NT2/D1 (cell line): ENCODE measurements at regions not wholly inside any gene's neighbourhood (a gene's known extent, or its start where the extent isn't known, plus 50 kb on each side); places are given as distances from the start of the nearest gene placed in this dataset.

Experiments used
- DNase-seq: peaks from one replicate; pipeline ENCODE4 v3.0.0-alpha.2; 2011; ENCODE audit warnings: low read depth, low spot score
- H3K27me3 ChIP-seq: 2 replicates; pipeline ENCODE4 v1.6.0; 2011; ENCODE audit warnings: mild to moderate bottlenecking; ENCODE audit not compliant: insufficient read length, insufficient read depth
- H3K36me3 ChIP-seq: 2 replicates; pipeline ENCODE4 v1.6.1; 2011; ENCODE audit warnings: mild to moderate bottlenecking, low read length, mixed read lengths; ENCODE audit not compliant: insufficient read depth, insufficient read length
- H3K4me1 ChIP-seq: 2 replicates; pipeline ENCODE4 v1.5.1; 2011; ENCODE audit not compliant: insufficient read depth, insufficient read length
- H3K4me3 ChIP-seq: 2 replicates; pipeline ENCODE4 v1.5.1; 2011; ENCODE audit warnings: low read depth; ENCODE audit not compliant: insufficient read length
- H3K9ac ChIP-seq: 2 replicates; pipeline ENCODE4 v1.6.0; 2011; ENCODE audit warnings: low read depth; ENCODE audit not compliant: insufficient read length
- H3K9me3 ChIP-seq: 2 replicates; pipeline ENCODE4 v1.5.1; 2011; ENCODE audit warnings: mild to moderate bottlenecking, low read length; ENCODE audit not compliant: insufficient read depth
- SUZ12 ChIP-seq: IDR thresholded peaks from 2 replicates; pipeline ENCODE4 v1.6.1; 2011; ENCODE audit not compliant: insufficient read length, insufficient read depth; ENCODE audit errors: extremely low read depth
- YY1 ChIP-seq: IDR thresholded peaks from 2 replicates; pipeline ENCODE4 v1.6.1; 2011; ENCODE audit not compliant: insufficient read length, insufficient read depth
- ZNF274 ChIP-seq: IDR thresholded peaks from 2 replicates; pipeline ENCODE4 v1.6.1; 2011; ENCODE audit warnings: mild to moderate bottlenecking, low read depth, low read length

GRCh38 chr18:57965246-57965645 lies 78.8 kb upstream of the NEDD4L start:
- H3K4me1 ChIP-seq: no peaks in the 10 kb centered on the region
- H3K4me3 ChIP-seq: no peak overlapping the region
- H3K9me3 ChIP-seq: no peaks in the 10 kb centered on the region
- no peak for DNase-seq
- no peaks in the 10 kb centered on the region for H3K27me3 ChIP-seq
- no peaks in the 10 kb centered on the region for H3K36me3 ChIP-seq
- TF ChIP-seq YY1: no peak
- no peak for TF ChIP-seq ZNF274
- no peak for TF ChIP-seq SUZ12
- H3K9ac ChIP-seq: no peak overlapping the region

- Histone ChIP-seq H3K4me3 (no peak overlapping the region), H3K9ac (no peak overlapping the region), H3K9me3 (no peaks in the 10 kb centered on the region), H3K36me3 (no peaks in the 10 kb centered on the region), H3K4me1 (no peaks in the 10 kb centered on the region), H3K27me3 (no peaks in the 10 kb centered on the region)
- no peak for DNase-seq
- TF ChIP-seq ZNF274 (no peak), SUZ12 (no peak), YY1 (no peak)
These were observed 82.0 kb upstream of the NEDD4L start for GRCh38 chr18:57961876-57962505.

GRCh38 chr18:57961411-57961810 lies 82.6 kb upstream of the NEDD4L start:
- Histone ChIP-seq H3K27me3 (no peaks in the 10 kb centered on the region), H3K9ac (no peak overlapping the region), H3K9me3 (no peaks in the 10 kb centered on the region), H3K36me3 (no peaks in the 10 kb centered on the region), H3K4me1 (no peaks in the 10 kb centered on the region), H3K4me3 (no peak overlapping the region)
- DNase-seq: no peak
- no peak for TF ChIP-seq YY1
- TF ChIP-seq SUZ12: no peak
- TF ChIP-seq ZNF274: no peak

- DNase-seq: peak; percentile 9
- TF ChIP-seq YY1: no peak
- no peak for TF ChIP-seq ZNF274
- no peak for TF ChIP-seq SUZ12
- Histone ChIP-seq H3K4me1 (no peaks in the 10 kb centered on the region), H3K4me3 (no peak overlapping the region), H3K27me3 (no peaks in the 10 kb centered on the region), H3K9ac (no peak overlapping the region), H3K36me3 (no peaks in the 10 kb centered on the region), H3K9me3 (no peaks in the 10 kb centered on the region)
These were observed 84.7 kb upstream of the NEDD4L start for GRCh38 chr18:57959278-57959677.

GRCh38 chr18:57957210-57957609 lies 86.8 kb upstream of the NEDD4L start:
- Histone ChIP-seq H3K4me1 (no peaks in the 10 kb centered on the region), H3K4me3 (no peak overlapping the region), H3K9ac (no peak overlapping the region), H3K36me3 (no peaks in the 10 kb centered on the region), H3K27me3 (no peaks in the 10 kb centered on the region), H3K9me3 (no peaks in the 10 kb centered on the region)
- DNase-seq: no peak
- no peak for TF ChIP-seq SUZ12
- TF ChIP-seq YY1: no peak
- TF ChIP-seq ZNF274: no peak

GRCh38 chr18:57956491-57956890 lies 87.5 kb upstream of the NEDD4L start:
- no peak for TF ChIP-seq YY1
- TF ChIP-seq ZNF274: no peak
- no peak for TF ChIP-seq SUZ12
- Histone ChIP-seq H3K4me3 (no peak overlapping the region), H3K9me3 (no peaks in the 10 kb centered on the region), H3K27me3 (no peaks in the 10 kb centered on the region), H3K9ac (no peak overlapping the region), H3K36me3 (no peaks in the 10 kb centered on the region), H3K4me1 (no peaks in the 10 kb centered on the region)
- no peak for DNase-seq

GRCh38 chr18:57954935-57955334 lies 89.1 kb upstream of the NEDD4L start:
- H3K4me1 ChIP-seq: no peaks in the 10 kb centered on the region
- no peak for TF ChIP-seq SUZ12
- no peak for TF ChIP-seq ZNF274
- DNase-seq: no peak
- no peak overlapping the region for H3K9ac ChIP-seq
- no peaks in the 10 kb centered on the region for H3K27me3 ChIP-seq
- no peaks in the 10 kb centered on the region for H3K9me3 ChIP-seq
- no peak overlapping the region for H3K4me3 ChIP-seq
- H3K36me3 ChIP-seq: no peaks in the 10 kb centered on the region
